A673 (cell line): ENCODE measurements at regions not wholly inside any gene's neighbourhood (a gene's known extent, or its start where the extent isn't known, plus 50 kb on each side); places are given as distances from the start of the nearest gene placed in this dataset.

Experiments used
- BruUV-seq: library from RNA; stranded (reverse); fragments of 400-500 nt; replicated peaks from 2 replicates; lab custom pipeline; 2021; lab: Mats Ljungman, UMichigan
- CTCF ChIA-PET: fragments of 300-600 bp; sonication (Branson Sonifier 250); formaldehyde crosslinking; loops from one replicate; lab custom pipeline; 2022; ENCODE audit warnings: antibody characterized with exemption; lab: Charles Lee
- POLR2A ChIA-PET: fragments of 300-600 bp; sonication (Branson Sonifier 250); formaldehyde crosslinking; loops from one replicate; lab custom pipeline; 2022; ENCODE audit warnings: antibody characterized with exemption; ENCODE audit not compliant: low non-redundant PET; lab: Charles Lee
- DNase-seq: peaks from one replicate; pipeline ENCODE4 v3.0.0-alpha.2; 2015; ENCODE audit warnings: low spot score
- H3K27ac ChIP-seq: fragments of 200-600 bp; sonication (generic); 2 replicates; pipeline ENCODE4 v1.5.1; 2016; ENCODE audit warnings: mixed run types, low read depth, mild to moderate bottlenecking, mixed read lengths, antibody characterized with exemption, low read length; ENCODE audit not compliant: poor library complexity, severe bottlenecking
- H3K27me3 ChIP-seq: fragments of 200-600 bp; sonication (generic); replicated peaks from 2 replicates; pipeline ENCODE4 v1.6.1; 2017; ENCODE audit warnings: mixed run types, low read depth, mild to moderate bottlenecking, mixed read lengths, antibody characterized with exemption, low read length; ENCODE audit not compliant: insufficient read depth, poor library complexity
- H3K36me3 ChIP-seq: fragments of 200-600 bp; sonication (generic); 2 replicates; pipeline ENCODE4 v1.6.1; 2016; ENCODE audit warnings: mixed run types, mild to moderate bottlenecking, mixed read lengths, antibody characterized with exemption, low read length; ENCODE audit not compliant: insufficient read depth, poor library complexity, severe bottlenecking
- H3K4me1 ChIP-seq: fragments of 200-600 bp; sonication (generic); 2 replicates; pipeline ENCODE4 v1.6.1; 2017; ENCODE audit warnings: mixed run types, mild to moderate bottlenecking, mixed read lengths, antibody characterized with exemption, low read length; ENCODE audit not compliant: insufficient read depth, poor library complexity, severe bottlenecking
- H3K4me3 ChIP-seq: fragments of 200-600 bp; sonication (generic); 2 replicates; pipeline ENCODE4 v1.5.1; 2016; ENCODE audit warnings: low read depth, mixed run types, mild to moderate bottlenecking, mixed read lengths, low read length; ENCODE audit not compliant: poor library complexity, severe bottlenecking
- H3K9me3 ChIP-seq: fragments of 200-600 bp; sonication (generic); 2 replicates; pipeline ENCODE4 v1.6.1; 2016; ENCODE audit warnings: mixed run types, low read depth, mild to moderate bottlenecking, mixed read lengths, antibody characterized with exemption, low read length; ENCODE audit not compliant: poor library complexity, severe bottlenecking
- EZH2 ChIP-seq: fragments of 200-600 bp; sonication (generic); IDR thresholded peaks from 2 replicates; pipeline ENCODE4 v1.6.1; 2017; ENCODE audit warnings: borderline replicate concordance, low read depth, mild to moderate bottlenecking, mixed read lengths, antibody characterized with exemption, low read length; ENCODE audit not compliant: poor library complexity, severe bottlenecking
- intact Hi-C: fragments of 100-400 bp; cut with micrococcal nuclease; formaldehyde crosslinking; loops from one replicate; pipeline ENCODE4 v1.10.0; 2022; ENCODE audit not compliant: unreplicated experiment
- TF ChIP-seq, protein P1 (sequence below): fragments of 300-800, 200-600 bp; sonication (generic); conservative IDR thresholded peaks from 2 replicates; pipeline ENCODE4 v1.5.1; 2017; ENCODE audit warnings: low read depth, mild to moderate bottlenecking, antibody characterized with exemption, low read length, moderate library complexity, mixed read lengths

DNA sequence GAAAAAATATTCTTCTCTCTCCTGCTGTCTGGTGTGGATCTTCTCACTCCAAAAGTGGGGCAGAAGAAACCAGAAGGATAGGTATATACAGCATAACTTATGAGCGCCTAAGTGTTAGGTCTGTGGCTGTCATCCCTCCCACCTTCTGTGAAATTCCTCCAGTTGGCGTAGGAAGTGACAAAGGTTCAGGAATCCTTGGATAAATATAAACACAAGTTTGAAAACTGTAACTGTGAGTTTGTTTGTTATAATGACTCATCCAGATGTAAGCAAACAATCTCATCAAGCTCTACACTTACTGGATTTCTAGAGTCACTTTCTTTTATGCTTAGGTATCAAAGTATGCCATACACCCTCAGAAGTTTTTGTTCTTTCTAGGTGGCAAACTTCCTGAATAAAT lies 405.2 kb downstream of the FAT4 start:
- no peaks in the 10 kb centered on the region for H3K27me3 ChIP-seq
- BruUV-seq = no TSS peak
- ChIA-PET CTCF (no interaction called here), POLR2A (no interaction called here)
- H3K9me3 ChIP-seq = peaks cover 3% of the 10 kb centered on the region
- H3K36me3 ChIP-seq = no peaks in the 10 kb centered on the region
- H3K4me1 ChIP-seq = no peaks in the 10 kb centered on the region
- intact Hi-C loops = no loop called here
- no peak overlapping the region for H3K27ac ChIP-seq
- no peak for TF ChIP-seq EZH2
- TF ChIP-seq, protein P1, sequence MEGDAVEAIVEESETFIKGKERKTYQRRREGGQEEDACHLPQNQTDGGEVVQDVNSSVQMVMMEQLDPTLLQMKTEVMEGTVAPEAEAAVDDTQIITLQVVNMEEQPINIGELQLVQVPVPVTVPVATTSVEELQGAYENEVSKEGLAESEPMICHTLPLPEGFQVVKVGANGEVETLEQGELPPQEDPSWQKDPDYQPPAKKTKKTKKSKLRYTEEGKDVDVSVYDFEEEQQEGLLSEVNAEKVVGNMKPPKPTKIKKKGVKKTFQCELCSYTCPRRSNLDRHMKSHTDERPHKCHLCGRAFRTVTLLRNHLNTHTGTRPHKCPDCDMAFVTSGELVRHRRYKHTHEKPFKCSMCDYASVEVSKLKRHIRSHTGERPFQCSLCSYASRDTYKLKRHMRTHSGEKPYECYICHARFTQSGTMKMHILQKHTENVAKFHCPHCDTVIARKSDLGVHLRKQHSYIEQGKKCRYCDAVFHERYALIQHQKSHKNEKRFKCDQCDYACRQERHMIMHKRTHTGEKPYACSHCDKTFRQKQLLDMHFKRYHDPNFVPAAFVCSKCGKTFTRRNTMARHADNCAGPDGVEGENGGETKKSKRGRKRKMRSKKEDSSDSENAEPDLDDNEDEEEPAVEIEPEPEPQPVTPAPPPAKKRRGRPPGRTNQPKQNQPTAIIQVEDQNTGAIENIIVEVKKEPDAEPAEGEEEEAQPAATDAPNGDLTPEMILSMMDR = no peak
- no peak for DNase-seq
- H3K4me3 ChIP-seq = no peak overlapping the region

DNA sequence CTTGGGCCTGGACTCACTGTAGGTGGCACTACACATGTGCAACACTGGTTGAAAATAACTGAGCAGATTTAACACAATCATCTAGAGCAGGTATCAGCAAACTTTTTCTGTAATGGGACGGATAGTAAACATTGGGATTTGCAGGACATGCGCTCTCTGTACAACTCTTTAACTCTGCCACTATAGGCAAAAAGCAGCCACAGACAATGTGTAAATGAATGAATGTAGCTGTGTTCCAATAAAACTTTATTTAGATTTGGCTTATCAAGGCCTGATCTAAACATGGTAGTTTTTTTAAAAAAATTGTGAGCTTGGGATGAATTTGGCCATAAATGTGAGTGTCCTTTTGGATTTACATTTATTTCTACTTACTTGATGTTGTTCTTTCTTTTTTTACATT lies 407.3 kb downstream of the FAT4 start:
- ChIA-PET CTCF (no interaction called here), POLR2A (interaction anchor here (0.6 kb wide), 1 partner anchor 55 kb away, joined by 3 read pairs; no protein-coding TSS in a partner anchor)
- TF ChIP-seq EZH2 = no peak
- TF ChIP-seq, protein P1 = no peak
- H3K9me3 ChIP-seq = peaks cover 3% of the 10 kb centered on the region
- no TSS peak for BruUV-seq
- no peaks in the 10 kb centered on the region for H3K4me1 ChIP-seq
- DNase-seq = no peak
- H3K4me3 ChIP-seq = no peak overlapping the region
- no peak overlapping the region for H3K27ac ChIP-seq
- H3K27me3 ChIP-seq = no peaks in the 10 kb centered on the region
- intact Hi-C loops = no loop called here
- H3K36me3 ChIP-seq = no peaks in the 10 kb centered on the region

DNA sequence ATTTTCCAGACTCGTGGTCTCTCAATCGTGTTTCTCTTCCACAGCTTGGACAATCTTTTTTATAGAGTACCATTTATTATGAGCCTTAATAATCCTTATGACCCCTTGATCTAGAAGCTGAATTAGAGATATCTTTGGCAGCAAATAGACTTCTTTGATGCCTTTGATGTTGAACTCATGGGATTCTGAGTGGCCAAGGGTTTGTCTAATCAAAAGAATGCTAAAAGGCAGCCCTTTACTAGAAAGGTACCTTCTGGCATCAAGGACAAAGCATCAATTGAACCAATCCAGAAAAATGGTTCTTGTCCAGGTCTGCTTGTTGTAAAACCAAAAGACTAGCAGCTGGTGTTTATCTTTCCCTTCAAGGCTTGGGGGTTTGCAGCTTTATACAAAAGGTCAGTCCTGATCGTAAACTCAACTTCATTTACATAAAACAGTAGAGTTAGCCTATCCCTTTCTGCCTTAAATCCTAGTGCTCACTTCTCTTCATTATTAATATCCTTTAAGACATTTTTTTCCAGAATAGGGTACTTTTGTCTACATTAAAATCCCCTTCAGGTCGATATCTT lies 411.3 kb downstream of the FAT4 start:
- no peak overlapping the region for H3K27ac ChIP-seq
- no peaks in the 10 kb centered on the region for H3K27me3 ChIP-seq
- intact Hi-C loops = no loop called here
- no peak for DNase-seq
- no peaks in the 10 kb centered on the region for H3K9me3 ChIP-seq
- CTCF ChIA-PET = no interaction called here
- POLR2A ChIA-PET = no interaction called here
- no peaks in the 10 kb centered on the region for H3K36me3 ChIP-seq
- no peak for TF ChIP-seq EZH2
- TF ChIP-seq, protein P1 = no peak
- no peaks in the 10 kb centered on the region for H3K4me1 ChIP-seq
- BruUV-seq = no TSS peak
- no peak overlapping the region for H3K4me3 ChIP-seq
